Urinary bladder (tissue), 3 donors: ENCODE measurements at regions not wholly inside any gene's neighbourhood (a gene's known extent, or its start where the extent isn't known, plus 50 kb on each side); places are given as distances from the start of the nearest gene placed in this dataset.

Source experiments
- DNase-seq: peaks from one replicate; pipeline ENCODE4 v3.0.0-alpha.2; 2015; ENCODE audit errors: extremely low spot score
- H3K27ac ChIP-seq: one replicate; pipeline ENCODE4 v1.5.1; 2013; ENCODE audit warnings: low read depth, mild to moderate bottlenecking, moderate library complexity
- H3K36me3 ChIP-seq: one replicate; pipeline ENCODE4 v1.6.1; 2013; ENCODE audit warnings: mild to moderate bottlenecking, moderate library complexity; ENCODE audit not compliant: insufficient read depth
- H3K4me1 ChIP-seq: one replicate; pipeline ENCODE4 v1.6.1; 2013; ENCODE audit warnings: mild to moderate bottlenecking, moderate library complexity; ENCODE audit not compliant: insufficient read depth
- H3K4me3 ChIP-seq: one replicate; pipeline ENCODE4 v1.5.1; 2013; ENCODE audit warnings: low read depth, low read length
- WGBS: extraction: QIAGEN DNeasy Blood & Tissue Kit; methylation state at CpG from one replicate; pipeline ENCODE4 v1.1.7; 2013; 5-methylcytosine and 5-hydroxymethylcytosine counted together
- donor health status: healthy with polysubstance abuse.
- donor health status: healthy.

- Histone ChIP-seq H3K27ac (no peak overlapping the region), H3K4me3 (no peak overlapping the region), H3K36me3 (no peaks in the 10 kb centered on the region), H3K4me1 (no peaks in the 10 kb centered on the region)
- DNase-seq = no peak
- WGBS = 91% methylated on average over 31 of the region's 31 CpGs
These were observed 244.3 kb downstream of the TTLL2 start for GRCh38 chr6:167569041-167569805.

GRCh38 chr6:167569879-167570278, 245.0 kb downstream of the TTLL2 start:
- Histone ChIP-seq H3K27ac (no peak overlapping the region), H3K4me1 (no peaks in the 10 kb centered on the region), H3K4me3 (no peak overlapping the region), H3K36me3 (no peaks in the 10 kb centered on the region)
- DNase-seq = no peak
- 94% methylated on average over 14 of the region's 14 CpGs for WGBS

GRCh38 chr6:167570460-167571400, 245.8 kb downstream of the TTLL2 start:
- WGBS = 98% methylated on average over 25 of the region's 25 CpGs

GRCh38 chr6:167571550-167571949, 246.7 kb downstream of the TTLL2 start:
- H3K4me1 ChIP-seq = no peaks in the 10 kb centered on the region
- no peak overlapping the region for H3K27ac ChIP-seq
- H3K4me3 ChIP-seq = no peak overlapping the region
- no peak for DNase-seq
- 88% methylated on average over 9 of the region's 9 CpGs for WGBS
- no peaks in the 10 kb centered on the region for H3K36me3 ChIP-seq

More at GRCh38 chr6:167570460-167571400, 245.8 kb downstream of the TTLL2 start:
- H3K27ac ChIP-seq = no peak overlapping the region
- no peaks in the 10 kb centered on the region for H3K4me1 ChIP-seq
- no peak for DNase-seq
- no peak overlapping the region for H3K4me3 ChIP-seq
- H3K36me3 ChIP-seq = no peaks in the 10 kb centered on the region

- no peak overlapping the region for H3K4me3 ChIP-seq
- no peaks in the 10 kb centered on the region for H3K36me3 ChIP-seq
- H3K4me1 ChIP-seq = no peaks in the 10 kb centered on the region
- WGBS = 91% methylated on average over 10 of the region's 10 CpGs
- DNase-seq = no peak
- H3K27ac ChIP-seq = no peak overlapping the region
These were observed 247.2 kb downstream of the TTLL2 start for GRCh38 chr6:167572106-167572505.

GRCh38 chr6:167572841-167573271, 248.0 kb downstream of the TTLL2 start:
- no peak overlapping the region for H3K4me3 ChIP-seq
- no peaks in the 10 kb centered on the region for H3K36me3 ChIP-seq
- no peak overlapping the region for H3K27ac ChIP-seq
- DNase-seq = no peak
- WGBS = 54% methylated on average over 13 of the region's 13 CpGs
- no peaks in the 10 kb centered on the region for H3K4me1 ChIP-seq

- no peak overlapping the region for H3K27ac ChIP-seq
- peak; percentile 78 for DNase-seq
- H3K36me3 ChIP-seq = no peaks in the 10 kb centered on the region
- no peak overlapping the region for H3K4me3 ChIP-seq
- H3K4me1 ChIP-seq = no peaks in the 10 kb centered on the region
- WGBS = 41% methylated on average over 16 of the region's 16 CpGs
These were observed 248.8 kb downstream of the TTLL2 start for GRCh38 chr6:167573461-167574215.

GRCh38 chr6:167574431-167575151, 249.7 kb downstream of the TTLL2 start:
- Histone ChIP-seq H3K4me3 (no peak overlapping the region), H3K27ac (no peak overlapping the region), H3K4me1 (no peaks in the 10 kb centered on the region), H3K36me3 (no peaks in the 10 kb centered on the region)
- no peak for DNase-seq
- 90% methylated on average over 29 of the region's 29 CpGs for WGBS

GRCh38 chr6:167575158-167575696, 250.3 kb downstream of the TTLL2 start:
- Histone ChIP-seq H3K4me3 (no peak overlapping the region), H3K27ac (no peak overlapping the region), H3K36me3 (no peaks in the 10 kb centered on the region), H3K4me1 (no peaks in the 10 kb centered on the region)
- DNase-seq = no peak
- 94% methylated on average over 23 of the region's 23 CpGs for WGBS

GRCh38 chr6:167576050-167576741, 250.5 kb upstream of the AFDN start:
- no peaks in the 10 kb centered on the region for H3K36me3 ChIP-seq
- H3K4me3 ChIP-seq = no peak overlapping the region
- no peak for DNase-seq
- H3K4me1 ChIP-seq = no peaks in the 10 kb centered on the region
- no peak overlapping the region for H3K27ac ChIP-seq
- 93% methylated on average over 23 of the region's 23 CpGs for WGBS

- WGBS = 81% methylated on average over 21 of the region's 21 CpGs
- no peak for DNase-seq
These were observed 249.7 kb upstream of the AFDN start for GRCh38 chr6:167576828-167577503.

GRCh38 chr6:167577891-167578361, 248.8 kb upstream of the AFDN start:
- WGBS = 82% methylated on average over 13 of the region's 13 CpGs
- Histone ChIP-seq H3K4me1 (no peaks in the 10 kb centered on the region), H3K27ac (no peak overlapping the region), H3K4me3 (no peak overlapping the region), H3K36me3 (no peaks in the 10 kb centered on the region)
- DNase-seq = no peak

More at GRCh38 chr6:167576828-167577503, 249.7 kb upstream of the AFDN start:
- H3K36me3 ChIP-seq = no peaks in the 10 kb centered on the region
- no peaks in the 10 kb centered on the region for H3K4me1 ChIP-seq
- H3K4me3 ChIP-seq = no peak overlapping the region
- no peak overlapping the region for H3K27ac ChIP-seq
